ENCODE measurements at regions not wholly inside any gene's neighbourhood (a gene's known extent, or its start where the extent isn't known, plus 50 kb on each side); places are given as distances from the start of the nearest gene placed in this dataset.

DNA sequence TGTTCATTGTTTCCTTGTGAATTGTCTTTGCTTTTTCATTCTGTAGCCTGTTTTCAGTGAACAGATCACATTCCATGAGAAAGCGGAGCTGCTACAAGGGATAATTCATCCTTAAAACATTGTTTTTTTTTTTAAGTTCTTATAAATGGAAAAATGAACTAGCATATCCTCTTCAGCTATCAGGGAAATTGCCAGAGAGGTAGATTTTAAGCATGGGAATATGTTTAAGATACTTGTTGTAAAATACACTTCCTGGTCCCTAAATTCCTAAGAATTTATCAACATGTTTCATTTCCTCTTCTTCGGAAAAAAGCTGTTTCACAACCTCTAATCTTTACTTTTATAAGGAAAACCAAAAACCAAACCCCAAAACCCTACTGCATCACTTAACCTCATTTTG is 238.0 kb downstream of the POSTN start:
- no peak for DNase-seq

- no peak for DNase-seq
These were observed 241.0 kb downstream of the POSTN start for GRCh38 chr13:37357548-37357947.

DNA sequence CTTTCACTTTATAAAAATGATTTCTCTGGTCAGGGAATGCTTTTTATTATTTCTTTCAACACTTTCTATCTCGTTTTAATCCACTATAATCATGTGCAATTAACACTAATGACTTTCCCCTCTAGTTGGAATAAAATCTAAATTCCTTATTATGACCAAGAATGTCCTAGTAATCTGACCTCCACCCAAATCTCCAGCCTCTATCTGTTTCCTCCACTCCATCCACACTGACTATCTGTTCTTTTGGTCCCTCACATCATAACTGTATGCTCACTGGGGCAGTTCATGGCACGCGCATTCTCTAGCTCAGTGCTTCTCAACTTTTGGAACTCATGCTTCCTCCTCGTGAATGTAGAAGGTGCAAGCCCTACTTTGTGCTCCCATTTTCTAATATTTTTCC is 244.7 kb downstream of the POSTN start:
- no peak for DNase-seq

DNA sequence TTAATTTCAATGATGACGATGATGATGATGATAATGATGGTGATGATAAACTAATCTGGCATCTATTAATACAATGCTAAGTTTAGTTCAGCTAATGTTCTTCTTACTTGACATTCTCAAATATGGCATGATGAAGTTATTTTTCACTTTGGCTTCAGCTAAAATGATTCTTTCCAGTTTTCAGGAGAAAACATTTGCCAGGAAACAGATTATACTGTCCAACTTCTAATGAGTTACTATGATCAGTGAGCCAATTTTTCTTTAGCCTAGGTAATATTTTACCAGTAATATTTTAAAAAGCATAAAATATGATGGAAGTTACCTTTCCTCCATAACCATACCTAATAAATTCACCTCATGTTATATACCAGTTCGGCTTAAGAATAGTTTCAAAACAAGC is 245.7 kb upstream of the CSNK1A1L start:
- DNase-seq = no peak

DNA sequence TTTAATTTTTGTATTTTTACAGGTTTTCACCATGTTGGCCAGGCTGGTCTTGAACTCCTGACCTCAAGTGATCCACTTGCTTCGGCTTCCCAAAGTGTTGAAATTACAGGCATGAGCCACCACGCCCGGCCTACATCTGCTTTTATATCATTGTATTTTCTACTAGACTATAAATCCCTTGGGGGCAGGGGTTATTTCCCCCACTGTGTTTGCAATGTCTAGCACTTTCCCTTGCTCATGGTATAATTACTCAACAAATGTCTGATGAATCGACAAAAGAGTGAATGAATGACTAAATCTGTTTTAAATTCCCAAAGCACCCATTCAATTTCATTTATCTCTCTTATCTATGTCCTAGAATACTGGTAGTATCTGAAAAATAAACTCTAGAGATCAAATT is 244.5 kb upstream of the CSNK1A1L start:
- no peak for DNase-seq

DNA sequence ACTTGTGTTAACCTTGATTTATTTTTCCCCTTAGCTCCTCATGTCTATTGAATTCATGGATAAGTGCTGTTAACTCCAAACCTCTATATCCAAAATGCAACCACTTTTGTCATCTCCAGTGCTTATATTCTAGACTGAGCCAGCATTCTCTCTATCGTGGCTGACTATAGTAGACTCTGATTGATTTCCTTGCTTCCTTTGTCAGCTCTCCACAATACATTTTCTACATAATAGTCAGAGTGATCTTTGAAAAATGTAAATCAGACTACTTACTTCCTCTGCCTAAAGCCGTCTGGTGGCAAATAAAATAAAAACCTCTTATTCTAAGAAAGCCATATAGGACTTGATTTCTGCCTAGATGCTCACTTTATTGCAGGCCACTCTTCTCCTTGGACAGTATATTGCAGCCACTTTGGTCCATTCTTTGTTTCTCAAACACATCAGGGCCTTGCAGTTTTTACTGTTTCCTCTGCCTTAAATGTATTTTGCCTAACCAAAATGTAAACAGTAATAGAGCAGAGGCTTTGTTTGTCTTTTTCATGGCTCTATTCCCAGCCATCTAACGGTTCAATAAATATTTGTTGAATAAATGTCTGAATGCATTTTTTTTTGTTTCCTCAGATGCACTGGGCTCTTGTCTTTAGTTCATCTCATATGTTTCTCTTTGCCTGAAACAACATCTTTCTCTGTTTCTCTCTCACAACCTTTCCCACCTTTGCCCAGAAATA is 243.6 kb upstream of the CSNK1A1L start:
- DNase-seq = peak; percentile 36

GRCh38 chr13:37345869-37346268 is 240.4 kb upstream of the CSNK1A1L start:
- no peak for DNase-seq

GRCh38 chr13:37345391-37345790 is 239.9 kb upstream of the CSNK1A1L start:
- no peak for DNase-seq

GRCh38 chr13:37344056-37344455 is 238.6 kb upstream of the CSNK1A1L start:
- DNase-seq = no peak

DNA sequence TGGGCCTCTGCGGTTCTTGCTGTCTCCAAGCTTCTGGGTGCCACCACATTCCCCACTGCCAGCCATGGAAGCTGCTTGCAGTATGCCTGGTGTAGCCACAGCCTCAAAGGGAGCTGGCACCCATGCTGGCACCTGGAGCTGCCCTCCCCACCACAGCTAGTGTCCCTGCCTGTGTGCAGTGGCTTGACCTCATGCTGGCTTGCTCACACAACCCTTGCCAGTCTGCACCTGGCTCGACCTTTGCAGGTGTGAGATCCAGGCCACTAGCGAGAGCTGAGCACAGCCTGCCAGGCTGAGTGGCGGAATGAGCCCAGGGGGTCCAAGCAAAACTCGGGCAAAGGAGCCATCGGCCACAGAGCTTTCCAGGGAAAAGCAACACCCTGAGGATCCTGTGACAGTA is 236.7 kb upstream of the CSNK1A1L start:
- no peak for DNase-seq

DNA sequence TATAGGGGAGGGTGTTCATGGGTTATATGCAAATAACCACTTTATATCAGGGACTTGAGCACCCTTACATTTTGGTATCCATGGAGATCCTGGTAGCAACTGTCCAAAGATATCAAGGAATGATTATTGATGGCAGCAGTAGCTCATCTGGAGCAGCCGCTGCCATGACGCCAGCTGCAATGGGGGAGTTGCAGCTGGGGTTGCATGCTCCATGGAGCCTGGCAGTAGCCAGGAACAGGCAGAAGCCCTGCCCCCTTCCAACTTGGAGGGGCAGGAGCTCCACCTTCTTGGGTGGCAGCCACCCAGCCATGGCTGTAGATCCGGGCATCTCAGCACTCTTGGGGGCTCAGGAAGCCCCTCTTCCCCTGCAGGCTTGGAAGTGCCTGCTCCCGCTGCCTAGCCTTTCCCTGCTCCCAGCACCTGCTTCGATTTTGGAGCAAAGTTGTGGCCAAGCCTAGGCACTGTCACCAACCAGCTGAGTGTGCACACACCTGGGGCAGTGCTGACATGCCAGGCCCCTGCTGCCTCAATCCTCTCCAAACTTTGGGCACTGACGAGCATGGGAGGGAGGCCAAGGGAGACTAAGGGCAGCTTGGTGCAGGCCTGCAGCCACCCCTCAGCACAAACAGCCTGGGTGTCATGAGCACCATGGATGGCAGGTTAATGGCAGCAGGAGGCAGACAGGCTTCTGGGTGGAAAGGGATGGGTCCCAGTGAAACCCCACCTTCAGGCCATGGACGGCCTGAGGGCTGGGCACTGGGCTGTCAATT is 235.6 kb upstream of the CSNK1A1L start:
- DNase-seq = peak; percentile 11

DNA sequence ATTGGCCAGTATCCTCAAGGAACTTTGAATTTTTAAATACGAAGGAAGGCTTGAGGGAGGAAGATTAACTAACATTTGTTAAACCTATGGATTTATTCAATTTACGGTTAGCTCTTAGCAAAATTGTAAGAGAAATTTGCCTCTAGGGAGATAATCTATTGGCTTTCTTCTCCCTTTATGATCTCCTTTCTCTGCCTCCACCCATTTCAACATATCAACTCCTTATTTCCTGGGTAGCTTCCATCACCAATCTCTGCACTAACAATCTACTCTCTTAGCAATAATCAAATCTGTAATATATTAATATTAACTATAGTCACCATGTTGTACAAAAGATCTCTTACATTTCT is 233.9 kb upstream of the CSNK1A1L start:
- DNase-seq = no peak

GRCh38 chr13:37338726-37339385 is 233.4 kb upstream of the CSNK1A1L start:
- peak; percentile 72 for DNase-seq

GRCh38 chr13:37326334-37326733 is 220.9 kb upstream of the CSNK1A1L start:
- DNase-seq = no peak

DNA sequence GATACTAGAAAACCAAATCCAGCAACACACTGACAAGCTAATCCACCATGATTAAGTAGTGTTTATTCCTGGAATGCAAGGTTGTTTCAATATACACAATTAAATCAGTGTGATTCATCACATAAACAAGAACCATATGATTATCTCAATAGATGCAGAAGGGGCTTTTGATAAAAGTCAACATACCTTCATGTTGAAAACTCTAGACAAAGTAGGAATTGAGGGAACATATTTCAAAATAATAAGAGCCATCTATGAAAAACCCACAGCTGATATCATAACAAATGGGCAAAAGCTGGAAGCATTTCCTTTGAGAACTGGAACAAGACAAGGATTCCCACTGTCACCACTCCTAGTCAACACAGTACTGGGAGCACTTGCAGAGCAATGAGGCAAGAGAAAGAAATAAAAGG is 213.6 kb upstream of the CSNK1A1L start:
- DNase-seq = no peak

DNA sequence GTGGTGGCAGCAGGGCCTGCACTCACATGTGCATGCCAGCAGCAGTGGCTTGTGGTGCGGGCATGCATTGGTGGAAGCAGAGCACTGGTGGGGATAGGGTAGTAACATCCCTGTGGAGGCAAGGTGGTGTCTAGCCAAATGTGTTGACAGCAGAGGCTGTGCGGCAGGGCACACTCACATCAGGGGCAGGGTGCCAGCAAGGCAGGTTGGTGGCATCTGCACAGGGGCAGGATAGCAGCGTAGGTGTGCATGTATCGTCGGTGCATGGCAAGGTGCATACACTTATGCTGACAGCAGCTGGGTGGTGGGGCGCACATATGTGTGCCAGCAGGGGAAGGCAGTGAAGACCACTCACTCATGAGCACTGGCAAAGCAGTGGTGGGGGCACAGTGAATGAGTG is 211.5 kb upstream of the CSNK1A1L start:
- no peak for DNase-seq

DNA sequence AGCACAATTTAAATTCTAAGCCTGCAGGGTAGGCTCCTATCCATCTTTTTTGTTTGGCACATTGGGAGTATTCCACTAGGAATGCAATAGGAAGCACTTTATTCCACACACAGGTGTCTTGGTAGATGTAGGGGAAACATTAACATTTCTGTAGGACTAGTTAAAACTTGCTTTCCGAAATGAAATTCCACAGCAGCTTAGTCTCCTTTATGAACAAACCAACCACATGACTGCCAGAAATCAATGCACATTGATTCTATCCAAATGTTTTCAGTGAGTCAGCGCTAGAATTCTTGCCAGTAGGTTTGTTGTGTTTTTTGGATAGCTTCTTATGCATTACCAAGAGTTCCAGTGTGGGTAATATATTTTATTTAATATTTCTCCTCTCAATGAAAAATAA is 207.9 kb upstream of the CSNK1A1L start:
- DNase-seq = peak; percentile 85

- DNase-seq = peak; percentile 33
These were observed 201.5 kb upstream of the CSNK1A1L start for GRCh38 chr13:37306778-37307544.

DNA sequence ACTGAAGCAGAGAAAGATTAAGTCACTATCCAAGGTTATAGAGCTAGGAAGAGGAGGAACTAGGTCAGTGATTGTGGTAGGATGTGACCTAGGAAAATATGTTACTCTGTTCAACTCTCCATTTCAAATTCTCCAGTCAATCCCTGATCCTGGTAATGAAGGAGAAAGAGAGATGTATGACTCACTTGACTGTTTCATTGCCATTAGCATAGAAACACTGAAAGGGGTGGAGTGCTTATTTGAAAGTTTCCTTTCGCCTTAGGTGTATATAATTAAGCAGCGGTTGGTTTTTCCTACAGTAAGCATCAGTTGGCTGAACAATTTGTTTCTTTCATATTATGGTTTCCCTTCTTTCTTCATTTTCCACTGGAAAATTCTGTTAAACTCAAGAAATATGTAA is 198.1 kb upstream of the CSNK1A1L start:
- no peak for DNase-seq

GRCh38 chr13:37302686-37303085 is 197.2 kb upstream of the CSNK1A1L start:
- no peak for DNase-seq

DNA sequence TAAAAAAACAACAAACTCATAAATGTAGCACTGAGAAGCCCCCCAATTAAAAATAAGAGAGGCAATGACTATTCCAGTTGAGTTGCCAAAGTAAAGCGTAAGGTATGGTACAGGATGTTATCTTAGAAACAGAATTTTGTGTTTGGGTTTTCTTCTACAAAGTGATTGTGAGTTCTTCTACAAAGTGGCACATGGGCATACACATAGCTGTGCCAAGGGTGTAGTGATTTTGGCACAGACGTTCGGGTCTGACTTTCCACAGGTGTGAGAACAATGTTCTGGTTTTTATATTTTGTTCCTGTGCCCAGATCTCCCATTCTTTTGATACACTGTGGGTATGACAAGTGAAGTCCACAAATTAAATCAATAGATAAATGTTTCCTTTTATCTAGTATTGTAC is 190.1 kb upstream of the CSNK1A1L start:
- DNase-seq = no peak

GRCh38 chr13:37295071-37295470 is 189.6 kb upstream of the CSNK1A1L start:
- DNase-seq = peak; percentile 83

DNA sequence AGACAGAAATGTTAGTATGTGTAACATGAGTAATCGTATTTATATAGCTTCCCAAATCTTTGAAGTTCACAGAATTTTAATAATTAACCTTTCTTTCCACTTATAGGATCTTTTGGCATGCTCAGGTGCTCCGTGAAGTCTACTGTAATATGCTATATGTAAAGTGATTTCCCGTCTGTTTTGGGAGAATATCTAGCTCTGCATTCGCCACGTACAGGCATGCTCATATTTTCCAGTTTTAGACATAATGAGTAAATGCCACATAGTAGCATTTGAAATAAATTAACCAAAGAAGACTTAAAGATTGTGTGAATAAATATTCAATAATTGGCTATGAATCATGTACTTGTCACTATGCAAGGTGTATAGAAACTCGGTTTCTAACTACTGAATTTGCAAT is 189.0 kb upstream of the CSNK1A1L start:
- DNase-seq = peak; percentile 13
